PC-3 (cell line): ENCODE measurements at regions not wholly inside any gene's neighbourhood (a gene's known extent, or its start where the extent isn't known, plus 50 kb on each side); places are given as distances from the start of the nearest gene placed in this dataset.

Experiments
- ATAC-seq: fragments of 200-7000 bp; cut with Tn5 transposase; 2 replicates; pipeline ENCODE4 v1.9.1; 2020; ENCODE audit warnings: mild to moderate bottlenecking, moderate library complexity
- BruUV-seq: library from RNA; stranded (reverse); fragments of 400-500 nt; replicated peaks from 2 replicates; lab custom pipeline; 2021; lab: Mats Ljungman, UMichigan
- CTCF ChIA-PET: fragments of 300-600 bp; sonication (Branson Sonifier 250); formaldehyde crosslinking; loops from one replicate; lab custom pipeline; 2022; ENCODE audit warnings: antibody characterized with exemption; lab: Charles Lee
- POLR2A ChIA-PET: fragments of 300-600 bp; sonication (Branson Sonifier 250); formaldehyde crosslinking; loops from one replicate; lab custom pipeline; 2022; ENCODE audit warnings: antibody characterized with exemption; ENCODE audit not compliant: unreplicated experiment; lab: Charles Lee
- DNase-seq: peaks from one replicate; pipeline ENCODE4 v3.0.0-alpha.2; 2015
- H2AFZ ChIP-seq: fragments of 300-600 bp; sonication (generic); 2 replicates; pipeline ENCODE4 v1.6.0; 2016; ENCODE audit warnings: antibody characterized with exemption, low read length
- H3F3A ChIP-seq: fragments of 300-600 bp; sonication (generic); one replicate; pipeline ENCODE4 v1.6.0; 2017; ENCODE audit warnings: antibody characterized with exemption, low read length, control low read depth, mild to moderate bottlenecking; ENCODE audit not compliant: unreplicated experiment
- H3K27ac ChIP-seq: fragments of 300-600 bp; sonication (generic); 2 replicates; pipeline ENCODE4 v1.5.1; 2016; ENCODE audit warnings: mild to moderate bottlenecking, low read length
- H3K27me3 ChIP-seq: fragments of 300-600 bp; sonication (generic); 2 replicates; pipeline ENCODE4 v1.6.1; 2016; ENCODE audit warnings: low read length, mixed read lengths
- H3K36me3 ChIP-seq: fragments of 300-600 bp; sonication (generic); 2 replicates; pipeline ENCODE4 v1.6.1; 2016; ENCODE audit warnings: low read depth, mixed run types, low read length, mixed read lengths
- H3K4me1 ChIP-seq: fragments of 300-600 bp; sonication (generic); 2 replicates; pipeline ENCODE4 v1.5.1; 2016; ENCODE audit warnings: low read length; ENCODE audit not compliant: insufficient read depth
- H3K4me2 ChIP-seq: fragments of 300-600 bp; sonication (generic); 2 replicates; pipeline ENCODE4 v1.6.0; 2016; ENCODE audit warnings: low read length
- H3K4me3 ChIP-seq: fragments of 300-600 bp; sonication (generic); 2 replicates; pipeline ENCODE4 v1.5.1; 2016; ENCODE audit warnings: mild to moderate bottlenecking, low read length, mixed read lengths
- H3K79me2 ChIP-seq: fragments of 300-600 bp; sonication (generic); 2 replicates; pipeline ENCODE4 v1.6.1; 2017; ENCODE audit warnings: low read length, mixed read lengths
- H3K9ac ChIP-seq: fragments of 300-600 bp; sonication (generic); 2 replicates; pipeline ENCODE4 v1.6.0; 2016; ENCODE audit warnings: mild to moderate bottlenecking, low read length
- H3K9me2 ChIP-seq: fragments of 300-600 bp; sonication (generic); replicated peaks from 2 replicates; pipeline ENCODE4 v1.6.1; 2016; ENCODE audit warnings: mixed run types, low read length, mixed read lengths
- H3K9me3 ChIP-seq: fragments of 300-600 bp; sonication (generic); 2 replicates; pipeline ENCODE4 v1.6.1; 2016; ENCODE audit warnings: low read length, mixed read lengths
- H4K20me1 ChIP-seq: fragments of 300-600 bp; sonication (generic); 2 replicates; pipeline ENCODE4 v1.6.1; 2016; ENCODE audit warnings: low read length, mixed read lengths
- CTCF ChIP-seq: fragments of 300-600 bp; sonication (generic); conservative IDR thresholded peaks from 2 replicates; pipeline ENCODE4 v1.5.1; 2017; ENCODE audit warnings: antibody characterized with exemption, low read depth, mild to moderate bottlenecking, low read length
- EZH2 ChIP-seq: fragments of 300-600 bp; sonication (generic); IDR thresholded peaks from one replicate; pipeline ENCODE4 v1.6.1; 2017; ENCODE audit warnings: antibody characterized with exemption, mild to moderate bottlenecking, low read length; ENCODE audit not compliant: unreplicated experiment
- EZH2phosphoT487 ChIP-seq: fragments of 300-600 bp; sonication (generic); IDR thresholded peaks from 2 replicates; pipeline ENCODE4 v1.6.1; 2018; ENCODE audit warnings: mild to moderate bottlenecking, antibody characterized with exemption, low read length, borderline replicate concordance
- intact Hi-C: fragments of 100-400 bp; cut with micrococcal nuclease; formaldehyde crosslinking; loops from 2 replicates; pipeline ENCODE4 v1.9.0; 2023

- no peak overlapping the region for H3K9ac ChIP-seq
- no peaks in the 10 kb centered on the region for H3K9me3 ChIP-seq
- CTCF ChIA-PET: no interaction called here
- H3K36me3 ChIP-seq: no peaks in the 10 kb centered on the region
- H3F3A ChIP-seq: no peaks in the 10 kb centered on the region
- intact Hi-C loops: no loop called here
- no peak overlapping the region for H3K27ac ChIP-seq
- DNase-seq (peak; percentile 12), ATAC-seq (peak; percentile 37; the same call in 1 of the 2 replicates)
- H4K20me1 ChIP-seq: no peaks in the 10 kb centered on the region
- H3K9me2 ChIP-seq: no peaks in the 10 kb centered on the region
- POLR2A ChIA-PET: no interaction called here
- BruUV-seq: no TSS peak
- no peaks in the 10 kb centered on the region for H3K27me3 ChIP-seq
- no peak overlapping the region for H3K4me3 ChIP-seq
- TF ChIP-seq EZH2: no peak
- no peak for TF ChIP-seq CTCF
- TF ChIP-seq EZH2phosphoT487: no peak
- no peaks in the 10 kb centered on the region for H3K4me1 ChIP-seq
- H3K79me2 ChIP-seq: no peaks in the 10 kb centered on the region
- H3K4me2 ChIP-seq: no peak overlapping the region
- H2AFZ ChIP-seq: no peak overlapping the region
These were observed 217.3 kb downstream of the ERMARD start for GRCh38 chr6:169968541-169969270.

GRCh38 chr6:169967687-169968086 is 216.3 kb downstream of the ERMARD start:
- intact Hi-C loops: no loop called here
- H3K9me3 ChIP-seq: no peaks in the 10 kb centered on the region

More at GRCh38 chr6:169967687-169968086, 216.3 kb downstream of the ERMARD start:
- Histone ChIP-seq H3K4me2 (no peak overlapping the region), H3K27me3 (no peaks in the 10 kb centered on the region), H4K20me1 (no peaks in the 10 kb centered on the region), H2AFZ (no peak overlapping the region), H3K27ac (no peak overlapping the region), H3K4me3 (no peak overlapping the region), H3K9me2 (no peaks in the 10 kb centered on the region), H3K36me3 (no peaks in the 10 kb centered on the region), H3K4me1 (no peaks in the 10 kb centered on the region), H3K9ac (no peak overlapping the region), H3F3A (no peaks in the 10 kb centered on the region), H3K79me2 (no peaks in the 10 kb centered on the region)
- TF ChIP-seq CTCF: no peak
- TF ChIP-seq EZH2: no peak
- TF ChIP-seq EZH2phosphoT487: no peak
- DNase-seq (no peak), ATAC-seq (no peak)
- POLR2A ChIA-PET: no interaction called here
- no TSS peak for BruUV-seq
- CTCF ChIA-PET: no interaction called here
